IMR-90 (cell line): ENCODE measurements at regions not wholly inside any gene's neighbourhood (a gene's known extent, or its start where the extent isn't known, plus 50 kb on each side); places are given as distances from the start of the nearest gene placed in this dataset.

Experiments used
- ATAC-seq: fragments of 200-7000 bp; cut with Tn5 transposase; 2 replicates; pipeline ENCODE4 v1.9.1; 2020; ENCODE audit warnings: low read depth, mild to moderate bottlenecking, moderate library complexity
- BruUV-seq: library from RNA; stranded (reverse); fragments of 400-500 nt; replicated peaks from 2 replicates; lab custom pipeline; 2021; lab: Mats Ljungman, UMichigan
- CTCF ChIA-PET: fragments of 300-600 bp; formaldehyde crosslinking; extraction: SDS; loops from one replicate; lab custom pipeline; 2021; ENCODE audit warnings: antibody characterized with exemption; lab: Yijun Ruan, JAX
- POLR2A ChIA-PET: fragments of 300-600 bp; sonication (Branson Sonifier 250); formaldehyde crosslinking; loops from one replicate; lab custom pipeline; 2022; ENCODE audit warnings: antibody characterized with exemption; ENCODE audit not compliant: unreplicated experiment; lab: Charles Lee
- DNase-seq: peaks from one replicate; pipeline ENCODE4 v3.0.0; 2013
- H2AFZ ChIP-seq: replicated peaks from 2 replicates; pipeline ENCODE3; 2013; ENCODE audit warnings: low read length, mild to moderate bottlenecking; ENCODE audit not compliant: poor library complexity
- H2AK5ac ChIP-seq: 2 replicates; pipeline ENCODE4 v1.6.1; 2013; ENCODE audit warnings: low read depth, low read length, inconsistent platforms
- H2AK9ac ChIP-seq: replicated peaks from 2 replicates; pipeline ENCODE3; 2013; ENCODE audit warnings: mild to moderate bottlenecking, low read depth, low read length, moderate library complexity; ENCODE audit not compliant: poor library complexity
- H2BK120ac ChIP-seq: 2 replicates; pipeline ENCODE4 v1.6.1; 2013; ENCODE audit warnings: low read depth, low read length, inconsistent platforms
- H2BK15ac ChIP-seq: 3 replicates; pipeline ENCODE4 v1.6.1; 2013; ENCODE audit warnings: low read depth, low read length, inconsistent platforms
- H2BK20ac ChIP-seq: 2 replicates; pipeline ENCODE4 v1.6.1; 2013; ENCODE audit warnings: low read depth, mild to moderate bottlenecking, inconsistent platforms, low read length, moderate library complexity
- H2BK5ac ChIP-seq: 2 replicates; pipeline ENCODE4 v1.6.1; 2013; ENCODE audit warnings: mild to moderate bottlenecking, low read depth, low read length, inconsistent platforms; ENCODE audit not compliant: poor library complexity, severe bottlenecking
- H3K14ac ChIP-seq: replicated peaks from 2 replicates; pipeline ENCODE4 v1.6.1; 2013; ENCODE audit warnings: low read depth, low read length, inconsistent platforms
- H3K18ac ChIP-seq: 2 replicates; pipeline ENCODE4 v1.6.1; 2013; ENCODE audit warnings: low read depth, low read length, control low read depth
- H3K23ac ChIP-seq: 2 replicates; pipeline ENCODE4 v1.6.1; 2013; ENCODE audit warnings: low read depth, low read length, inconsistent platforms
- H3K27ac ChIP-seq: 2 replicates; pipeline ENCODE4 v1.5.1; 2013; ENCODE audit warnings: mild to moderate bottlenecking, control low read depth, low read length; ENCODE audit not compliant: insufficient read depth
- H3K27me3 ChIP-seq: 2 replicates; pipeline ENCODE4 v1.6.1; 2013; ENCODE audit warnings: low read length; ENCODE audit not compliant: control insufficient read depth, insufficient read depth
- H3K36me3 ChIP-seq: 2 replicates; pipeline ENCODE4 v1.6.1; 2013; ENCODE audit warnings: low read length, mixed read lengths; ENCODE audit not compliant: control insufficient read depth, insufficient read depth
- H3K4ac ChIP-seq: 2 replicates; pipeline ENCODE4 v1.6.1; 2013; ENCODE audit warnings: low read depth, low read length, inconsistent platforms
- H3K4me1 ChIP-seq: 2 replicates; pipeline ENCODE4 v1.6.1; 2013; ENCODE audit warnings: low read length, mixed read lengths; ENCODE audit not compliant: control insufficient read depth, insufficient read depth
- H3K4me2 ChIP-seq: 2 replicates; pipeline ENCODE4 v1.6.1; 2013; ENCODE audit warnings: low read depth, mild to moderate bottlenecking, control low read depth, low read length, moderate library complexity
- H3K4me3 ChIP-seq: 2 replicates; pipeline ENCODE4 v1.5.1; 2013; ENCODE audit warnings: low read depth, mild to moderate bottlenecking, control low read depth, low read length, moderate library complexity; ENCODE audit not compliant: insufficient read depth
- H3K56ac ChIP-seq: 2 replicates; pipeline ENCODE4 v1.6.1; 2013; ENCODE audit warnings: low read length, inconsistent platforms; ENCODE audit not compliant: insufficient read depth; ENCODE audit errors: extremely low read depth
- H3K79me1 ChIP-seq, 2 experiments: 2 replicates each; pipeline ENCODE4 v1.6.1; 2013; ENCODE audit warnings: low read length in 2 of 2, inconsistent platforms in 1 of 2, low read depth in 1 of 2
- H3K9ac ChIP-seq: 2 replicates; pipeline ENCODE4 v1.6.1; 2013; ENCODE audit warnings: low read depth, low read length, control low read depth
- H3K9me1 ChIP-seq: 2 replicates; pipeline ENCODE4 v1.6.1; 2013; ENCODE audit warnings: low read length, inconsistent platforms; ENCODE audit not compliant: insufficient read depth
- H3K9me3 ChIP-seq: 2 replicates; pipeline ENCODE4 v1.6.1; 2013; ENCODE audit warnings: low read length; ENCODE audit not compliant: control insufficient read depth, insufficient read depth
- H4K20me1 ChIP-seq: 2 replicates; pipeline ENCODE4 v1.6.1; 2013; ENCODE audit warnings: low read length, inconsistent platforms; ENCODE audit not compliant: insufficient read depth
- H4K5ac ChIP-seq: 2 replicates; pipeline ENCODE4 v1.6.1; 2013; ENCODE audit warnings: mild to moderate bottlenecking, low read depth, low read length, control low read depth
- H4K8ac ChIP-seq, 2 experiments: 2 replicates each; pipeline ENCODE4 v1.6.1; 2013; ENCODE audit warnings: low read depth in 2 of 2, low read length in 2 of 2, control low read depth in 1 of 2, inconsistent platforms in 1 of 2
- H4K91ac ChIP-seq: 2 replicates; pipeline ENCODE4 v1.6.1; 2013; ENCODE audit warnings: low read depth, low read length, inconsistent platforms; ENCODE audit not compliant: insufficient read depth
- BHLHE40 ChIP-seq: fragments of 150-350 bp; IDR thresholded peaks from 2 replicates; pipeline ENCODE4 v1.6.1; 2016; ENCODE audit warnings: mild to moderate bottlenecking, low read depth, low read length
- CHD1 ChIP-seq: IDR thresholded peaks from 2 replicates; pipeline ENCODE4 v1.6.1; 2012; ENCODE audit warnings: low read depth, low read length, improper control_type of control experiment
- ELK1 ChIP-seq: fragments of 150-350 bp; IDR thresholded peaks from 2 replicates; pipeline ENCODE4 v1.6.1; 2016; ENCODE audit warnings: low read depth, mild to moderate bottlenecking, low read length, moderate library complexity, borderline replicate concordance
- FOS ChIP-seq: fragments of 150-350 bp; IDR thresholded peaks from 2 replicates; pipeline ENCODE4 v1.6.1; 2016; ENCODE audit warnings: low read depth, low read length
- MAFK ChIP-seq: IDR thresholded peaks from 2 replicates; pipeline ENCODE4 v1.6.1; 2012; ENCODE audit warnings: low read depth, low read length, improper control_type of control experiment
- MAZ ChIP-seq: IDR thresholded peaks from 2 replicates; pipeline ENCODE4 v1.6.1; 2012; ENCODE audit warnings: low read depth, mild to moderate bottlenecking, low read length, improper control_type of control experiment, moderate library complexity, borderline replicate concordance
- MXI1 ChIP-seq: IDR thresholded peaks from 2 replicates; pipeline ENCODE4 v1.6.1; 2012; ENCODE audit warnings: low read depth, mild to moderate bottlenecking, low read length, moderate library complexity, borderline replicate concordance
- RCOR1 ChIP-seq: IDR thresholded peaks from 2 replicates; pipeline ENCODE4 v1.6.1; 2012; ENCODE audit warnings: mild to moderate bottlenecking, low read length, improper control_type of control experiment; ENCODE audit not compliant: insufficient replicate concordance
- RFX5 ChIP-seq: IDR thresholded peaks from 2 replicates; pipeline ENCODE4 v1.8.0; 2012; ENCODE audit warnings: low read depth, mild to moderate bottlenecking, low read length, moderate library complexity
- SMC3 ChIP-seq: fragments of 150-350 bp; IDR thresholded peaks from 2 replicates; pipeline ENCODE4 v1.6.1; 2016; ENCODE audit warnings: low read depth, mild to moderate bottlenecking, antibody characterized with exemption, low read length, moderate library complexity
- WGBS, 2 experiments: methylation state at CpG; one replicate each; pipeline versions ENCODE4 v1.1.5 to v1.1.7; 2013; ENCODE audit warnings: missing lambda C conversion rate in 2 of 2; ENCODE audit not compliant: insufficient read length in 1 of 2; ENCODE audit errors: extremely low coverage in 2 of 2; 5-methylcytosine and 5-hydroxymethylcytosine counted together
- dilution Hi-C: fragments of 300-500 bp; cut with HindIII; formaldehyde crosslinking; loops from one replicate; pipeline ENCODE4 v1.14.3; 2018; ENCODE audit warnings: low sequenced_read_pairs; ENCODE audit not compliant: unreplicated experiment
- in situ Hi-C: fragments of 300-500 bp; cut with MboI; formaldehyde crosslinking; loops from 3 replicates; pipeline ENCODE4 v1.14.3; 2019; ENCODE audit warnings: low sequenced_read_pairs, inconsistent platforms, mixed read lengths
- intact Hi-C: fragments of 100-400 bp; cut with micrococcal nuclease; formaldehyde crosslinking; loops from 2 replicates; pipeline ENCODE4 v1.10.0; 2022

- in situ Hi-C loops, result no loop called here
- no TSS peak for BruUV-seq
- TF ChIP-seq MAFK (no peak), MAZ (no peak), CHD1 (no peak), ELK1 (no peak), RFX5 (no peak), BHLHE40 (no peak), RCOR1 (no peak), MXI1 (no peak), FOS (no peak), SMC3 (no peak)
- H3K18ac ChIP-seq, result no peak overlapping the region
- no peaks in the 10 kb centered on the region for H3K9me3 ChIP-seq
- H2AK5ac ChIP-seq, result no peak overlapping the region
- no peak overlapping the region for H3K56ac ChIP-seq
- H2BK5ac ChIP-seq, result no peak overlapping the region
- no peak overlapping the region for H2BK120ac ChIP-seq
- H3K4me3 ChIP-seq, result no peak overlapping the region
- no peaks in the 10 kb centered on the region; the same call in 1 of the 2 replicates for H4K20me1 ChIP-seq
- no peak overlapping the region for H4K8ac ChIP-seq
- H3K23ac ChIP-seq, result no peak overlapping the region
- H3K79me1 ChIP-seq, result no peaks in the 10 kb centered on the region
- no peaks in the 10 kb centered on the region for H3K36me3 ChIP-seq
- H2BK15ac ChIP-seq, result no peak overlapping the region
- no peak overlapping the region for H4K91ac ChIP-seq
- ChIA-PET POLR2A (no interaction called here), CTCF (no interaction called here)
- no peak overlapping the region for H3K27ac ChIP-seq
- no peak overlapping the region for H2AK9ac ChIP-seq
- 32% methylated on average over 2 of the region's 6 CpGs; no CpG with 5 or more reads in 1 of the 2 experiments for WGBS, 2 experiments
- dilution Hi-C loops, result no loop called here
- H2AFZ ChIP-seq, result no peak overlapping the region
- H3K27me3 ChIP-seq, result peaks cover 66% of the 10 kb centered on the region
- no peaks in the 10 kb centered on the region for H3K9me1 ChIP-seq
- H2BK20ac ChIP-seq, result no peak overlapping the region
- ATAC-seq (no peak), DNase-seq (no peak)
- intact Hi-C loops, result no loop called here
- no peak overlapping the region for H3K9ac ChIP-seq
- H3K4me1 ChIP-seq, result no peaks in the 10 kb centered on the region
- no peak overlapping the region for H3K14ac ChIP-seq
- H4K5ac ChIP-seq, result no peak overlapping the region
- H3K4ac ChIP-seq, result no peak overlapping the region
- no peak overlapping the region for H3K4me2 ChIP-seq
Measured at GRCh38 chr6:33947916-33948594, 144.3 kb upstream of the MLN start.
